IPS-15b (cell line): ENCODE measurements at regions not wholly inside any gene's neighbourhood (a gene's known extent, or its start where the extent isn't known, plus 50 kb on each side); places are given as distances from the start of the nearest gene placed in this dataset.
"Not testable (repeated sequence)": the region's sequence is repeated elsewhere in the genome, so short reads cannot be mapped to it uniquely, and the experiment has no call there.

Experiments
- H3K27me3 ChIP-seq: one replicate; pipeline ENCODE4 v1.6.1; 2013; ENCODE audit warnings: low read length; ENCODE audit not compliant: control insufficient read depth, insufficient read depth
- H3K36me3 ChIP-seq: one replicate; pipeline ENCODE4 v1.6.1; 2013; ENCODE audit warnings: low read length; ENCODE audit not compliant: control insufficient read depth, insufficient read depth
- H3K4me1 ChIP-seq: one replicate; pipeline ENCODE4 v1.6.1; 2013; ENCODE audit warnings: mild to moderate bottlenecking, low read length; ENCODE audit not compliant: control insufficient read depth, insufficient read depth
- H3K4me3 ChIP-seq: one replicate; pipeline ENCODE4 v1.5.1; 2013; ENCODE audit warnings: low read depth, low read length
- H3K9ac ChIP-seq: one replicate; pipeline ENCODE4 v1.6.1; 2013; ENCODE audit warnings: low read depth, mild to moderate bottlenecking, low read length
- H3K9me3 ChIP-seq: one replicate; pipeline ENCODE4 v1.6.1; 2013; ENCODE audit warnings: mild to moderate bottlenecking, low read length; ENCODE audit not compliant: control insufficient read depth, insufficient read depth

- Histone ChIP-seq H3K4me3 (no peak overlapping the region), H3K4me1 (no peaks in the 10 kb centered on the region), H3K9ac (no peak overlapping the region), H3K9me3 (no peaks in the 10 kb centered on the region), H3K27me3 (no peaks in the 10 kb centered on the region), H3K36me3 (no peaks in the 10 kb centered on the region)
Measured at GRCh38 chr5:165015126-165015525, 1509.7 kb downstream of the MAT2B start.

GRCh38 chr5:165015547-165015946 is 1510.1 kb downstream of the MAT2B start:
- Histone ChIP-seq H3K36me3 (no peaks in the 10 kb centered on the region), H3K27me3 (no peaks in the 10 kb centered on the region), H3K4me1 (no peaks in the 10 kb centered on the region), H3K9ac (no peak overlapping the region), H3K9me3 (no peaks in the 10 kb centered on the region), H3K4me3 (no peak overlapping the region)

- Histone ChIP-seq H3K36me3 (no peaks in the 10 kb centered on the region), H3K4me1 (no peaks in the 10 kb centered on the region), H3K9ac (no peak overlapping the region), H3K4me3 (no peak overlapping the region), H3K27me3 (no peaks in the 10 kb centered on the region), H3K9me3 (no peaks in the 10 kb centered on the region)
Measured at GRCh38 chr5:165026971-165027370, 1521.6 kb downstream of the MAT2B start.

GRCh38 chr5:165028356-165028755 is 1522.9 kb downstream of the MAT2B start:
- no peak overlapping the region for H3K4me3 ChIP-seq

GRCh38 chr5:165029099-165029870 is 1523.9 kb downstream of the MAT2B start:
- no peak overlapping the region for H3K4me3 ChIP-seq
- H3K4me1 ChIP-seq, result no peaks in the 10 kb centered on the region
- H3K9ac ChIP-seq, result no peak overlapping the region
- no peaks in the 10 kb centered on the region for H3K9me3 ChIP-seq
- no peaks in the 10 kb centered on the region for H3K27me3 ChIP-seq
- no peaks in the 10 kb centered on the region for H3K36me3 ChIP-seq

More at GRCh38 chr5:165028356-165028755, 1522.9 kb downstream of the MAT2B start:
- Histone ChIP-seq H3K27me3 (no peaks in the 10 kb centered on the region), H3K9ac (no peak overlapping the region), H3K9me3 (no peaks in the 10 kb centered on the region), H3K36me3 (no peaks in the 10 kb centered on the region), H3K4me1 (no peaks in the 10 kb centered on the region)

GRCh38 chr5:165030971-165031370 is 1525.6 kb downstream of the MAT2B start:
- Histone ChIP-seq H3K9ac (no peak overlapping the region), H3K36me3 (no peaks in the 10 kb centered on the region), H3K9me3 (no peaks in the 10 kb centered on the region)

GRCh38 chr5:165031371-165031770 is 1526.0 kb downstream of the MAT2B start:
- H3K9me3 ChIP-seq, result no peaks in the 10 kb centered on the region
- H3K27me3 ChIP-seq, result no peaks in the 10 kb centered on the region
- no peak overlapping the region for H3K9ac ChIP-seq
- no peaks in the 10 kb centered on the region for H3K36me3 ChIP-seq
- no peak overlapping the region for H3K4me3 ChIP-seq
- H3K4me1 ChIP-seq, result no peaks in the 10 kb centered on the region

More at GRCh38 chr5:165030971-165031370, 1525.6 kb downstream of the MAT2B start:
- H3K4me3 ChIP-seq, result no peak overlapping the region
- no peaks in the 10 kb centered on the region for H3K27me3 ChIP-seq
- H3K4me1 ChIP-seq, result no peaks in the 10 kb centered on the region

GRCh38 chr5:165035520-165035919 is 1530.1 kb downstream of the MAT2B start:
- Histone ChIP-seq H3K4me3 (no peak overlapping the region), H3K9me3 (no peaks in the 10 kb centered on the region), H3K4me1 (peaks cover 4% of the 10 kb centered on the region), H3K9ac (no peak overlapping the region), H3K27me3 (no peaks in the 10 kb centered on the region), H3K36me3 (no peaks in the 10 kb centered on the region)

- Histone ChIP-seq H3K27me3 (no peaks in the 10 kb centered on the region), H3K4me1 (peaks cover 4% of the 10 kb centered on the region), H3K36me3 (no peaks in the 10 kb centered on the region), H3K9ac (no peak overlapping the region), H3K9me3 (no peaks in the 10 kb centered on the region), H3K4me3 (no peak overlapping the region)
Measured at GRCh38 chr5:165039748-165040147, 1534.3 kb downstream of the MAT2B start.

GRCh38 chr5:165045941-165046340 is 1540.5 kb downstream of the MAT2B start:
- not testable (repeated sequence) for H3K27me3 ChIP-seq, H3K36me3 ChIP-seq, H3K9ac ChIP-seq, H3K4me1 ChIP-seq, H3K9me3 ChIP-seq, H3K4me3 ChIP-seq

- H3K4me1 ChIP-seq, result no peaks in the 10 kb centered on the region
- no peak overlapping the region for H3K9ac ChIP-seq
- H3K4me3 ChIP-seq, result no peak overlapping the region
Measured at GRCh38 chr5:165055476-165055875, 1550.1 kb downstream of the MAT2B start.

GRCh38 chr5:165057145-165057544 is 1551.7 kb downstream of the MAT2B start:
- Histone ChIP-seq H3K27me3 (no peaks in the 10 kb centered on the region), H3K36me3 (no peaks in the 10 kb centered on the region), H3K4me1 (no peaks in the 10 kb centered on the region), H3K4me3 (no peak overlapping the region), H3K9ac (no peak overlapping the region), H3K9me3 (no peaks in the 10 kb centered on the region)

More at GRCh38 chr5:165055476-165055875, 1550.1 kb downstream of the MAT2B start:
- Histone ChIP-seq H3K36me3 (no peaks in the 10 kb centered on the region), H3K9me3 (no peaks in the 10 kb centered on the region), H3K27me3 (no peaks in the 10 kb centered on the region)
